Thoracic aorta (tissue), 2 donors: ENCODE measurements at regions not wholly inside any gene's neighbourhood (a gene's known extent, or its start where the extent isn't known, plus 50 kb on each side); places are given as distances from the start of the nearest gene placed in this dataset.

Experiments used
- ATAC-seq: fragments of 150-250 bp; one replicate; pipeline ENCODE4 v1.8.0; 2017; ENCODE audit warnings: low read depth; ENCODE audit not compliant: insufficient number of reproducible peaks, low FRiP score
- DNase-seq: peaks from one replicate; pipeline ENCODE4 v3.0.0-alpha.2; 2020; ENCODE audit warnings: low spot score
- H3K27ac ChIP-seq, 2 donors: fragments of 200-600 bp; sonication (generic); 1 replicate in 1 of 2; 2 replicates in 1 of 2; pipeline ENCODE4 v1.5.1; 2016; ENCODE audit warnings: mild to moderate bottlenecking in 2 of 2, moderate library complexity in 2 of 2
- H3K27me3 ChIP-seq: fragments of 200-600 bp; sonication (generic); replicated peaks from 2 replicates; pipeline ENCODE4 v1.6.0; 2016; ENCODE audit warnings: mild to moderate bottlenecking; ENCODE audit not compliant: insufficient read depth
- H3K36me3 ChIP-seq: fragments of 200-600 bp; sonication (generic); one replicate; pipeline ENCODE4 v1.5.1; 2016
- H3K4me1 ChIP-seq, 2 donors: fragments of 200-600 bp; sonication (generic); 1 replicate in 1 of 2; 2 replicates in 1 of 2; pipeline versions ENCODE4 v1.5.1 to v1.6.0; 2016; ENCODE audit warnings: low read depth in 2 of 2, mild to moderate bottlenecking in 1 of 2; ENCODE audit not compliant: control insufficient read depth in 1 of 2
- H3K4me3 ChIP-seq: fragments of 200-600 bp; sonication (generic); 2 replicates; pipeline ENCODE4 v1.5.1; 2016; ENCODE audit warnings: mild to moderate bottlenecking
- H3K9me3 ChIP-seq: fragments of 200-600 bp; sonication (generic); 2 replicates; pipeline ENCODE4 v1.5.1; 2016
- CTCF ChIP-seq: fragments of 200-600 bp; sonication (generic); IDR thresholded peaks from one replicate; pipeline ENCODE4 v1.5.1; 2019; ENCODE audit warnings: antibody characterized with exemption

DNA sequence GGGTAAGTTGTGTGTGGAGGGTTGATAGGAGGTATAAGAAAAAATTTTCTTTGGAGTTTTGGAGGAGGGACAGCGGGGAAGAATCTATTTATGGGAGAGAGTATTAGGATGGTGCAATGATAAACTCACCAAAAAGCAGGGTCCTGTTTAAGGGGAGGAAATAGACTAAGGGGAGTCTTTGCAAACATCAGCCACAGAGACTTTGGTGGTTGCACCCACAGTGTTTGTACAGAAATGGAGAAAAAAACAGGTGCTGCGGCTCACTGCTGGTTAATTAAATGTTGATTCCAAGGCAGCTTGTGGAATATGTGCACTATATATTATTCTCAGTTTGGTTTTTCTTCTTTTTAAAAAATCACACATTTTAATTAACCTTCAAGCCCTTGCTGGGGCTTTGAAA, 182.1 kb downstream of the NECTIN3 start:
- Histone ChIP-seq H3K27me3 (no peaks in the 10 kb centered on the region), H3K9me3 (no peaks in the 10 kb centered on the region), H3K4me1 (no peaks in the 10 kb centered on the region), H3K4me3 (no peak overlapping the region), H3K36me3 (no peaks in the 10 kb centered on the region), H3K27ac (no peak overlapping the region)
- DNase-seq (no peak), ATAC-seq (no peak)
- no peak for TF ChIP-seq CTCF

GRCh38 chr3:111260878-111261277, 189.3 kb downstream of the NECTIN3 start:
- no peaks in the 10 kb centered on the region for H3K36me3 ChIP-seq
- no peaks in the 10 kb centered on the region for H3K27me3 ChIP-seq
- DNase-seq (no peak), ATAC-seq (no peak)
- no peaks in the 10 kb centered on the region for H3K4me1 ChIP-seq
- no peaks in the 10 kb centered on the region for H3K9me3 ChIP-seq
- H3K27ac ChIP-seq, result no peak overlapping the region
- no peak for TF ChIP-seq CTCF
- no peak overlapping the region for H3K4me3 ChIP-seq

DNA sequence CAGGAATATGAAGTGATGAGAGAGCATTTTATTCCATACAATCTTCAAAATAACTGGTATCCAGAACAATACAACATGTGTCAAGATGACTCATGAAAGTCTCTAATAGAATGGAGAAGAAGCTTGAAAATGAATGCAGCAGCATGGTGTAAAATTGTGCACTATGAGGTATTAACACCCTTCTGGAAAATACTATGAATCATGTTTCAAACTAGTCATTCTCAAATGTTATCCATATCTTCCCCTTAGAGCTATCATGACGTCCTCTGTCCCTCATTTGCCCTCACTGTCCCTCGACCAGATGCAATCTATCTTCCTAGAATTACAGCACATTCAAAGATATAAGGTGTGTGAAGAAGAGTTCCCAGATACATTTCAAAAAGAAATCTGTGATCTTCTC, 198.2 kb downstream of the NECTIN3 start:
- no peak for TF ChIP-seq CTCF
- no peak overlapping the region for H3K4me3 ChIP-seq
- H3K4me1 ChIP-seq, result no peaks in the 10 kb centered on the region
- H3K27ac ChIP-seq, result no peak overlapping the region
- DNase-seq (no peak), ATAC-seq (no peak)
- no peaks in the 10 kb centered on the region for H3K36me3 ChIP-seq
- no peaks in the 10 kb centered on the region for H3K27me3 ChIP-seq
- no peaks in the 10 kb centered on the region for H3K9me3 ChIP-seq

GRCh38 chr3:111277226-111277625, 205.6 kb downstream of the NECTIN3 start:
- DNase-seq (no peak), ATAC-seq (no peak)
- no peak overlapping the region for H3K4me3 ChIP-seq
- H3K36me3 ChIP-seq, result no peaks in the 10 kb centered on the region
- no peak for TF ChIP-seq CTCF
- H3K27me3 ChIP-seq, result no peaks in the 10 kb centered on the region
- H3K9me3 ChIP-seq, result no peaks in the 10 kb centered on the region
- no peak overlapping the region for H3K27ac ChIP-seq
- H3K4me1 ChIP-seq, result no peaks in the 10 kb centered on the region

- Histone ChIP-seq H3K4me3 (no peak overlapping the region), H3K27ac (no peak overlapping the region), H3K4me1 (no peaks in the 10 kb centered on the region), H3K36me3 (no peaks in the 10 kb centered on the region), H3K27me3 (no peaks in the 10 kb centered on the region), H3K9me3 (no peaks in the 10 kb centered on the region)
- ATAC-seq (no peak), DNase-seq (no peak)
- no peak for TF ChIP-seq CTCF
Measured at GRCh38 chr3:111278959-111279358, 207.3 kb downstream of the NECTIN3 start.
